ENCODE measurements at regions not wholly inside any gene's neighbourhood (a gene's known extent, or its start where the extent isn't known, plus 50 kb on each side); places are given as distances from the start of the nearest gene placed in this dataset.

DNA sequence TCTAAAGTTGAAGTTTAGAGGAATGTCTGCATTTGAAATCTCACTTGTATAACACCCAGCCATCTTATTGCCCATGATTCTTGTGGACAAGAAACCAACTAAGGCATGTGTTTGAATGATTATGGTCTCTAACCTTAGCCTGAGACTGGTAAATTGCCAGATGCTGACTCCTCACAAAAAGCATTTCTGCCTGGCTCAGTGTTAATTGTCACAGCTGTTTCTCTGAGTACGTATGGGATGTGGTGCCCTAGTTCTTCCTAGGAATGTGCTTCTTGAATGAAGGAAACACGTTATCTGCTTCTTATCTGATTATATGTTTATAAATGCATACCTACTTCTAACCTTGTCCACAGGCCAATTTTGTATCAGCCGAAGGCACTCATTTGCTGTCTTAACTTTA, 63.1 kb upstream of the NDP start:
- POLR2A ChIA-PET = no interaction called here
- no peak for DNase-seq (ENCODE audit: extremely low spot score)

DNA sequence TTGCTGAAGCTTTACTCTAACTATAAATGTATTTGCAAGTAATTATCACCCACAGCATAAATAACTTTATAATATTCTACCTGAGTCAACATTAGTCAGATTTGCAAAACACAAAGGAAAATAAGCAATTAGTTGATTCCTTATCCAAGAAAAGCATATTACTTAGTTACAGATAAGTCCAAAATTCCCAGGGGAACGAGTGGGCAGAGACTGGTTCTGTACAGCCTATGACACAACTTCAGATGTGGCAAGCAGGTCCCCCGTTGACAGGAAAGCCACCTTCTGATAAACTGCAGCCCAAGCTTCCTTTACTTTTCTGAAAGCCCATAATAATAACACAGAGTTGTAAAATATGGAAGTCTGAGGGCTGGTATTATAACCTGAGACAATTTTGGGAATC, 62.4 kb upstream of the NDP start:
- DNase-seq (ENCODE audit: extremely low spot score) = no peak
- CTCF ChIA-PET = interaction anchor here (1.3 kb wide), 1 partner anchor 10 kb away, joined by 4 read pairs; no protein-coding TSS in a partner anchor
- POLR2A ChIA-PET = no interaction called here
- TF ChIP-seq, protein P1, sequence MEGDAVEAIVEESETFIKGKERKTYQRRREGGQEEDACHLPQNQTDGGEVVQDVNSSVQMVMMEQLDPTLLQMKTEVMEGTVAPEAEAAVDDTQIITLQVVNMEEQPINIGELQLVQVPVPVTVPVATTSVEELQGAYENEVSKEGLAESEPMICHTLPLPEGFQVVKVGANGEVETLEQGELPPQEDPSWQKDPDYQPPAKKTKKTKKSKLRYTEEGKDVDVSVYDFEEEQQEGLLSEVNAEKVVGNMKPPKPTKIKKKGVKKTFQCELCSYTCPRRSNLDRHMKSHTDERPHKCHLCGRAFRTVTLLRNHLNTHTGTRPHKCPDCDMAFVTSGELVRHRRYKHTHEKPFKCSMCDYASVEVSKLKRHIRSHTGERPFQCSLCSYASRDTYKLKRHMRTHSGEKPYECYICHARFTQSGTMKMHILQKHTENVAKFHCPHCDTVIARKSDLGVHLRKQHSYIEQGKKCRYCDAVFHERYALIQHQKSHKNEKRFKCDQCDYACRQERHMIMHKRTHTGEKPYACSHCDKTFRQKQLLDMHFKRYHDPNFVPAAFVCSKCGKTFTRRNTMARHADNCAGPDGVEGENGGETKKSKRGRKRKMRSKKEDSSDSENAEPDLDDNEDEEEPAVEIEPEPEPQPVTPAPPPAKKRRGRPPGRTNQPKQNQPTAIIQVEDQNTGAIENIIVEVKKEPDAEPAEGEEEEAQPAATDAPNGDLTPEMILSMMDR (IDR thresholded peaks at IDR 0.05; ENCODE audit: control extremely low read depth, extremely low read depth, low read depth, missing control alignments) = no peak

More for the DNA sequence above, 63.1 kb upstream of the NDP start:
- CTCF ChIA-PET = no interaction called here
- TF ChIP-seq, protein P1 (IDR thresholded peaks at IDR 0.05; ENCODE audit: control extremely low read depth, extremely low read depth, low read depth, missing control alignments) = no peak

DNA sequence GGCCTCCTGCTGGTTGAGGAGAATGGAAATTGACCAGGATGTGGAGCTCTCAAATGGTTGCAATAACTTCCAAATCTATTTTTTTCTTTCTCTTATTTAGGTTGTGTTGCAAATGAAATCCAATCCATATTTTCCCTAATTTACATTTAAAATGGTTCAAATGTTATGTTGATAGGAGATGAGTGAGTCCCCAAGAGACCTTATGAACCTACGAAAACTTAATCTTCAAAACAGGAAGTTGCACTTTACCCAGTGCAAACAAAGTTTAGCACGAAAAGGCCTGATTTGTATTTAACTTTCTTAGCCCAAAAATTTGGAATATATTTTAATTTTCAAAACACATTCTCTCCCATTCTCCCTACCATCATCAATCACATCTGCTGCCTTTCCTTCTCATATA, 59.3 kb upstream of the NDP start:
- ChIA-PET CTCF (no interaction called here), POLR2A (no interaction called here)
- TF ChIP-seq, protein P1 (IDR thresholded peaks at IDR 0.05; ENCODE audit: control extremely low read depth, extremely low read depth, low read depth, missing control alignments) = no peak
- DNase-seq (ENCODE audit: extremely low spot score) = no peak

DNA sequence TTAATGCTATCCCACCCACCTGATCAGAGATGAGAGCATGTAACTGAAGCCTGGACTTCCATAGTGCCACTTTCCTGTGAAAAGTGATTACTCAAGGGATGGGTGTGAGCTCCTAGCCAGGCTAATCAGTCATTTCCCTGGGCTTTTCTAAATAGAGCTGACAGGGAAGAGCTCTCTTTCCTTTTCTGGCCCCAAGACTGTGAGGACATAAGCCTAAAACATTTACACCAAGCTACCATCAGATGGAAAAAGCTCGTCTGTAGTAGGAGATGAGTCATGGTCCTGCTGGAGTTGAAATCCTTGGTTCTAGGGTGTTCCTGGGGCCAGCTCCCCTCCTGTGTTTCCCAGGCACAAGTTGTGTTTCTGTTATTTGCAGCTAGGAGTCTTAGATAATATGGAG, 52.4 kb upstream of the NDP start:
- TF ChIP-seq, protein P1 (IDR thresholded peaks at IDR 0.05; ENCODE audit: control extremely low read depth, extremely low read depth, low read depth, missing control alignments) = no peak
- no peak for DNase-seq (ENCODE audit: extremely low spot score)
- POLR2A ChIA-PET = no interaction called here
- CTCF ChIA-PET = interaction anchor here (1.2 kb wide), 1 partner anchor 9 kb away, joined by 4 read pairs; no protein-coding TSS in a partner anchor
